ENCODE measurements at regions not wholly inside any gene's neighbourhood (a gene's known extent, or its start where the extent isn't known, plus 50 kb on each side); places are given as distances from the start of the nearest gene placed in this dataset.

GRCh38 chr2:185185044-185185443 lies 553.6 kb upstream of the FSIP2 start:
- TF ChIP-seq EZH2 (IDR thresholded peaks at IDR 0.05; ENCODE audit: borderline replicate concordance, low read depth, low read length, severe bottlenecking) (no peak), CTCF (IDR thresholded peaks at IDR 0.05; ENCODE audit: extremely low read depth in 1 of 2, insufficient read depth in 1 of 2, low read depth in 1 of 2, low read length in 2 of 2) (no peak)

All from endothelial cell of umbilical vein (primary cell).